GM12874 (cell line): ENCODE measurements at regions not wholly inside any gene's neighbourhood (a gene's known extent, or its start where the extent isn't known, plus 50 kb on each side); places are given as distances from the start of the nearest gene placed in this dataset.

Experiments
- TF ChIP-seq, protein P1 (sequence below): IDR thresholded peaks from 2 replicates; pipeline ENCODE4 v1.5.1; 2011; ENCODE audit warnings: low read depth, mild to moderate bottlenecking, control low read depth, low read length, moderate library complexity; ENCODE audit not compliant: insufficient read depth

DNA sequence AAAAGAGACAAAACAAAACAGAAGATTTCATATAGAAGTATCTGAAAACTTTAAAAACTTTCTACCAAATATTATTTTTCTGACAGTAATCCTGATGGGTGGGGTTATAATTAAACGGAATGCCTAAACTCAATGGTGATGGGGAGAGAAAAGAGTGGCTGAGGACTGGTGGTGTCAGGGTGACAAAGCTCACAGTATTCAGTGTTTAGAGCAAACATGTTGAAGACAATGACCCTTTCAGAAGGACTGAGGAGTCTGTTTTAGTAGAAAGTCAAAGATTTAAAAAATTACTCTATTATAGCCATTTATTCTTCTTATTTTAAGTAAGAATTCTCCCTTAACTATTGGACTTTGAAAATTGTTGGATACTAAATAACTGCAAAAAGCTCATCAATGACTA lies 1144.0 kb downstream of the TAF11L14 start:
- TF ChIP-seq, protein P1, sequence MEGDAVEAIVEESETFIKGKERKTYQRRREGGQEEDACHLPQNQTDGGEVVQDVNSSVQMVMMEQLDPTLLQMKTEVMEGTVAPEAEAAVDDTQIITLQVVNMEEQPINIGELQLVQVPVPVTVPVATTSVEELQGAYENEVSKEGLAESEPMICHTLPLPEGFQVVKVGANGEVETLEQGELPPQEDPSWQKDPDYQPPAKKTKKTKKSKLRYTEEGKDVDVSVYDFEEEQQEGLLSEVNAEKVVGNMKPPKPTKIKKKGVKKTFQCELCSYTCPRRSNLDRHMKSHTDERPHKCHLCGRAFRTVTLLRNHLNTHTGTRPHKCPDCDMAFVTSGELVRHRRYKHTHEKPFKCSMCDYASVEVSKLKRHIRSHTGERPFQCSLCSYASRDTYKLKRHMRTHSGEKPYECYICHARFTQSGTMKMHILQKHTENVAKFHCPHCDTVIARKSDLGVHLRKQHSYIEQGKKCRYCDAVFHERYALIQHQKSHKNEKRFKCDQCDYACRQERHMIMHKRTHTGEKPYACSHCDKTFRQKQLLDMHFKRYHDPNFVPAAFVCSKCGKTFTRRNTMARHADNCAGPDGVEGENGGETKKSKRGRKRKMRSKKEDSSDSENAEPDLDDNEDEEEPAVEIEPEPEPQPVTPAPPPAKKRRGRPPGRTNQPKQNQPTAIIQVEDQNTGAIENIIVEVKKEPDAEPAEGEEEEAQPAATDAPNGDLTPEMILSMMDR, result no peak

DNA sequence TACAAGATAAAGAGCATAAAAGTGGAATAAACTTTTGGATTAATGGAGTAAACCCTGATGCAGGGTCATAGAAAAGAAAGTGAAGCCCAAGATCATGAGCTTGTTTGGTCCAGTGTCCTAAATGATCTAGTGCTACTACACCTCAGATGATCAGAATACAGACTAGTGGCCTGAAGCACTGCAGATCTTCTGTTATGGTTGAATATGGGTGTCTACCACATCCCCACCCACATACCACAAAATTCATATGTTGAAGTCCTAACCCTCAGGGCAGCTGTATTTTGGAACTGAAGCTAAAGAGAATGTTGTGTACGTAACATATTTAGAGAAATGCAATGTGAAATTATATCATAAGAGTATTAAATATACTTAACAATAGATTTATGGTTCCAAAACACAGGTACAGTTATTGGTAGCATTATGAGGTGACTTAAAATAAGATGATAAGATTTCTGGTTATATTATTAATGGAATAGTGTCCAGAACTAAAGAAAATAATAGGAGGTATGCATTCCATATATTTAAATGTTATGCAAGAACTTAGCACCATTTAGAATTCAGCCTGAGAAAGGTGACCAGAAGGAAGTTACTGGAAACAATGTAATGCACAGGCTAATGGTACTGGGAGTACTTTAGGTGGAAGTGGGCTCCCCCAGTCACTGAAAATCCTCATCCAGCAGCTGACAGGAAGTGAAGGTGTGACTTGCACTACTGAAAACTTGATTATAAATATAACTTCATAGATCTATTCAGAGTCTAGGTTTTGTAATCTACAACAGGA lies 1155.1 kb downstream of the TAF11L14 start:
- TF ChIP-seq, protein P1, result no peak

DNA sequence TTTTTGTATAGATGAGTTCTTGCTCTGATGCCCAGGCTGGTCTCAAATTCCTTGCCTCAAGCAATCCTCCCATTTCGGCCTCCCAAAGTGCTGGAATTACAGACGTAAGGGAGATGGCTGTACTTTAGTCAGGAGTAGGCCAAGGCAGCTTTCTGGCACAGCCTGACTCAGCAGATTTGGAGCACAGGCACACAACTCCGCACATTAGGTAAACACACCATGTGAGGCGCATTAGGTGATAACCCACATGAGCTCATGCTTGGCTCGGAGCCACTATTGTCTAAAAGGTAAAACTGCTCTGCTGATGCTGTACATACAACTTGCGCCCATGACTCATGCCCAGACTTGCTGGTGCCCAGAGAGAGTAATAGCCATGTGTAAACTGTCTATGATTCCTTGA lies 1157.9 kb downstream of the TAF11L14 start:
- TF ChIP-seq, protein P1, result no peak

DNA sequence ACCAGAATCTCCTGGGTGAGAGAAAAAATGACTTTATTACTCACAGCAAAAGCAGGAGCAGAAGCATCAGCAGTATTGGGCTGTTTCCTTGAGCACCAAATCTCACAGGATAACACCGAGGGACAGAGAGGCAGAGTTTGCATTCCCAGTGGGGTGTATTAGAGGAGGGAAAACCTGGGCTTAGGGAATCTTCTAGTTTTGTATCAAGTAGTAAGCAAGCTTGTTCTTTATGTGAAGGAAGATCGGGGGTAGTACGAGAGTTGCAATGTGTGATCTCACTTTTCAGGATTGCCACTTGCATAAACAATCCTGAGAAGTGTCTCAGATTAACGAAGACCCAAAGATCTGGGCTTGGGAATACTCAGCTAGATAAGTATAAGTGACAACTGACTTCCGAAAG lies 1163.0 kb downstream of the TAF11L14 start:
- TF ChIP-seq, protein P1, result no peak

DNA sequence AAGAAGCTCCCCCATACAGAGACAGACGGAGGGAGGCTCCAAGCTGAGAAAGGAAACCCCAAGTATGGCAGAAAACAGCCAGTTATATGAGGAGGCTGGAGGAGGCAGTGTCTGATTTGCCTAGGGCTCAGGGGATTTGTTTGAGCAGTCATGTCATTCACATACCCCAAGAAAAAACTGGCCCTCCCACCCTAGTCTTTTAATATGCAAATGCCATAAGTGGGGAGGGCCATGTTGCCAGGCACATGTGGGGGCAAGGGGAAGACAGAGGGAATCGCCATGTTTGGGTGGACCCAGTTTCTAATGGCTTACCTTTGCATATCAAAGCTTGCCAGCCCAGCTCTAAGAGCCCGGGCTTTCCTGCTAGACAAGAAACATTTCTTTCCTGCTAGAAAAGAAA lies 1163.8 kb downstream of the TAF11L14 start:
- TF ChIP-seq, protein P1, result no peak

DNA sequence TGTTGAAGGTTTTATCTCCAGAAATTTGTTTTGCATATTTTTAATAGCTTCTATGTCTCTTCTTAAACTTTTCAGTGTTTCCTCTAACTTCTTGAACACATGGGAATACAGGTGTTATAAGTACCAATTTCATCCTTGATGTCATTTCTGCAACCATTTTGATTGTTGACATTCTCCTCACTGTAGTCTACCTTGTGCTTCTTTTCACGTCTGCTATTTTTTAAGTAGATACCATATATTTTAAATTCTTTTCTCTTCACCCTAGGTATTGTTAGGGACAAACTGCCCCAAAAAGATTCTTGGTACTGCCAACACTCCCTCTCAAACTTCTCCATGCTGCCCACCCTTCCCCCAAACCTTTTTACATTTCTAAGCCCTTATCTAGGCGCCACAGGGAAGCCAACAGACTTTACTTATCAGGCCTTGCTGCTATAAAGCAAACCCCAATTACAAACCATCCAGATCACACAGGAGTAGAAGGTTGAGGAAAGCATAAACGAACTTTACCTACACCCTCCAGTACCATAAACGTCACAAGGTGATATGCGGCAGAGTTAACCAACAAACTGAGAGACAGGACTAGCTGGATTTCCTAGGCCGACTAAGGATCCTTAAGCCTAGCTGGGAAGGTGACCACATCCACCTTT lies 1165.3 kb downstream of the TAF11L14 start:
- TF ChIP-seq, protein P1, result no peak

DNA sequence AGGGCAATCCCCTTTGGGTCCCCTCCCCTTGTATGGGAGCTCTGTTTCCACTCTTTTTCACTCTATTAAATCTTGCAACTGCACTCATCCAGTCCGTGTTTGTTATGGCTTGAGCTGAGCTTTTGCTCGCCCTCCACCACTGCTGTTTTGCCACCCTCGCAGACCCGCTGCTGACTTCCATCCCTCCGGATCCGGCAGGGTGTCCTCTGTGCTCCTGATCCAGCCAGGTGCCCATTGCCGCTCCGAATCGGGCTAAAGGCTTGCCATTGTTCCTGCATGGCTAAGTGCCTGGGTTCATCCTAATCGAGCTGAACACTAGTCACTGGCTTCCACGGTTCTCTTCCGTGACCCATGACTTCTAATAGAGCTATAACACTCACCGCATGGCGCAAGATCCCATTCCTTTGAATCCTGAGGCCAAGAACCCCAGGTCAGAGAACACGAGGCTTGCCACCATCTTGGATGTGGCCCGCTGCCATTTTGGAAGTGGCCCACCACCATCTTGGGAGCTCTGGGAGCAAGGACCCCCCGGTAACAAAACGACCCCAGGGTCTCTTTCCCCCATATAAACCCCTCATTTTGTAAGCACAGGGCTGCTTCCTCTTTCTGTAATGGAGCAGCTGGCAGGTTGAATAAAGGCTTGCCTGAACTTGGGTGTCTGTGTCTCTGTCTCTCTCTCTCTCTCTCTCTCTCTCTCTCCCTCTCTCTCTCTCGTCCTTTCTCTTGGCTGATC lies 1166.2 kb downstream of the TAF11L14 start:
- TF ChIP-seq, protein P1, result no peak
